GM19438 (cell line): ENCODE measurements at regions not wholly inside any gene's neighbourhood (a gene's known extent, or its start where the extent isn't known, plus 50 kb on each side); places are given as distances from the start of the nearest gene placed in this dataset.
"Not testable (repeated sequence)": the region's sequence is repeated elsewhere in the genome, so short reads cannot be mapped to it uniquely, and the experiment has no call there.

Experiments used
- ATAC-seq: cut with Tn5 transposase; IDR thresholded peaks from one replicate; pipeline ENCODE4 v1.9.1; 2021; ENCODE audit warnings: low read depth; ENCODE audit not compliant: unreplicated experiment

DNA sequence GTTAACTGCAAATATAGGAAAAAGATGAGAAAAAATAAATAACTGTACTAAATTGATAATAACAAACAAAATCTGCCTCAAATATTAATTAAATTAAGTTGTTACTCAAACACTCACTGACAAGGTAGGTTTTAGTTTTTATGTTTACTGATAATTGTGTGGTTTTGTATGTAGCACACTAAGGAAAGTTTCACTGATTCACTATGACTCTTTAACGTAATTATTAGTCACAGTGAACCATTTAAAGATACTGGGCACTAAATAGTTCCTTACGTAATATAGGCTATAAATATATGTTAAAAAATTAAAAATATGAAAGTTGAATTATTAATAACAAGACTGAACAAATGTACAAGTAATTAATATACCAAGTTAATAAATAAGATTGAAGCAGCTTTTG lies 2330.0 kb upstream of the RAG2 start:
- no peak for ATAC-seq

DNA sequence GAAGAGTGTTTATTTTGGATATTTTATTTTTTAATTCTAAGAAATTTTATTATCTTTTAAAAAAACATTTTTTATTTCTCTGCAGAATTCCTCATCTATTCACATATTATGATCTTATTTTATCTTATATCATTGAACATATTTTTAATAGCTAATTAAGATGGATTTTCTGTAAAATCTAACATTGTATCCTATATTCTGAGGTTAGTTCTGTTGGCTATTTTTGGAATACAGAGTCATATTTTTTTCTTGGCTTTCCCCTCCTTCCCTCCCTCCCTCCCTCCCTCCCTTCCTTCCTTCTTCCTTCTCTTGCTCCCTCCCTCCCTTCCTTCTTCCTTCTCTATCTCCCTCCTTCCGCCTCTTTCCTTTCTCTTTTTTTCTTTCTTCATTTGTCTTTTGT lies 2326.6 kb upstream of the RAG2 start:
- no peak for ATAC-seq

DNA sequence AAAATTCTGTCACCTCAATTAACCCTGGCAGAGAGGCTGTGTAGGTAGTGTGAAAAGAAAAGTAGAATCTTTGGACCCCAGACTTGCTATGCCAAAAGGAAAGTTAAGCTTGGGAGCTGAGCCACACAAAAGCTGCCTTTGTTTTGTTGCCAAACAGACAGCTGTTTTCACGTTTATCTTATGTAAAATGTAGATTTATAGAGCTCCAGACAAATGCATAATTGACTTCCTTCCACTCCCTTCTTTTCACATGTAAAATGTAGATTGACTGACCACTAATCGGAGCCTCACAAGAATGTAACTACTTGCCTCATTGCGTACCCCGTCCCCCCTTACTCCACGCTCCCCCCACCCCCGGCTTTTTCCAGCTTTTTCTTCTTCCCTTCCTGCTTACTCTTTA lies 2302.2 kb upstream of the RAG2 start:
- no peak for ATAC-seq

DNA sequence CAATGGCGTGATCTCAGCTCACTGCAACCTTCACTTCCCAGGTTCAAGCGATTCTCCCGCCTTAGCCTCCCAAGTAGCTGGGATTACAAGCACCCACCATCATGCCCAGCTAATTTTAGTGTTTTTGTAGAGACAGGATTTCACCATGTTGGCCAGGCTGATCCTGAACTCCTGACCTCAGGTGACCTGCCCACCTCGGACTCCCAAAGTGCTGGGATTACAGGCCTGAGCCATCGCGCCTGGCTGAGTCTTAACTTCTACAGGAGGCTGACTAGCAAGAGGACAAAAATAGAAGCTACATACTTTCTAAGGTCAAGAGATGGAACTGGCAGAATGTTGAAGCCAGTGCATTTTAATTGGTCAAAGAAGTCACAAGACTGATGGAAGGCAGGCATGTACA lies 2296.2 kb upstream of the RAG2 start:
- ATAC-seq, result not testable (repeated sequence)

DNA sequence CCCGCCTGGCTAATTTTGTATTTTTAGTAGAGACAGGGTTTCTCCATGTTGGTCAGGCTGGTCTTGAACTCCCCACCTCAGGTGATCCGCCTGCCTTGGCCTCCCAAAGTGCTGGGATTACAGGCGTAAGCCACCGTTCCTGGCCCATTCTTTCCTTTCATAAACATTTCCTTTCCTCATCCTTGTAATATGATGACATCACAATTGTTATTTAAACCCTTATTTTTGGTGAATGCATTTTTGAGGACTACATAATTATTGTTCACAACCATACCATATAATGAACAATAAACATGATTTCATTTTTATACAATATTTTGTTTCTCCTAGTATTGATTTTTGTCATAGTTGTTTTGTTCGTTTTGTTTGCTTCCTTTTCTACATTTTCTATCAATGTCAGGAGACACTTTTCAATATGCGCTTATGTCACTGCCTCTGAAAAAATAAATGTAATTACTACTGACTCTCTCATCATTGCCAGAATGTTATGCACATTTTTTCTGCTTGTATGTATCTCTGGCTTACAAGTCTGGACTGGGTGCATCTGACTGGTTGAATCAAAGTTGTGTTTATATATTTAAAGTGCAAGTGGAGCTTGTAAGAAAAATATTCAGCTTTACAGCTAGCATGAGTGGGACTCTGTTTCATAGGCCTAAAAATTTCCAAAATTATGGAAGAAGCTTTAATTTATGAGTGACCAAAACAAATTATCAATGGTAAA lies 2286.3 kb upstream of the RAG2 start:
- no peak for ATAC-seq

DNA sequence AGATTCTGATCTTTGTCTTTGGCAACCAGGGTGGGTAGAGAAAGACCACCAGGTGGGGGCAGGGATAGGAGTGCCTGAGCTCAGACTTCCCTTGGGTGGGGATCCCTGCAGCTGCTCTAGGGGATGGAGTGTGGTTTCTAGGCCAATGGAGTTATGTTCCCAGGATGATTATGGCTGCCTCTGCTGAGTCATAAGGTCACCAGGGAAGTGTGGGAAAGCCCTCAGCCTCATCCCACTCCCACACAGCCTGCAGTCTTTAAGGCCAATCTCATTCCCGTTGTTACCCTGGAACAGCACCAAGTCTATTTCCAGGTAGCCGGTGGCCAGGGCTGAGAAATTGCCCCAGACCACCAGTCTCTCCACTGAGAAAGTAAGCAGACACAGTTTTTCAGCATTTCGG lies 2269.3 kb upstream of the RAG2 start:
- no peak for ATAC-seq

DNA sequence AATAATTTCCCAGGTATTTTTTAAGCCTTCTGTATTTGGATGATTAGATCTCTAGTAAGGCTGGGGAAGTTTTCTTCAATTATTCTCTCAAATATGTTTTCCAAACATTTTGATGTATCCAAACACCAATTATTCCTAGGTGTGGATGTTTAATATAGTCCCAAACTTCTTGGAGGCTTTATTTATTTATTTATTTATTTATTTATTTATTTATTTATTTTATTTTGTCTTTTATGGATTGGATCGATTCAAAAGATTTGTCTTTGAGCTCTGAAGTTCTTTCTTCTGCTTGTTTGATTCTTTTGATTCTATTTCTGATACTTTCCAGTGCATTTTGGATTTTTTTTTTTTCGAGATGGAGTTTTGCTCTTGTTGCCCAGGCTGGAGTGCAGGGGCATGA lies 2267.9 kb upstream of the RAG2 start:
- ATAC-seq, result no peak

DNA sequence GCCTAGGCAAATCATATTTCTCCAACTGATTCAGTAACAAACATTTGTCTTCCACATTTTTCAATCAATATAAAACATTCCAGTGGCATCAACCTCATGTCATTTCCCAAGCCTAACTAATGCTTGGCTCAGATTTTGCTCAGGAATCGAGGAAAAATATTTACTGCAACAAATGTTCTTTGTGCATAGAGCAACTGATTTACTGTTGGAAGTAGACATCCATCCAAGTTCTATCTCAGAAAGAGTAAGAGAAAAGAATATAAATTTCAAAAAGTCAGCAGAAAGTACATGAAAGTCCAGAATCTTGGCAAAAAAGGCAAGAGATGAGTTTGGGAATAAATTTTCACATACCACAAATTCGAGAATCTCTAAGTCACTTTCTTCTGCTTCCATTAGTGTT lies 2245.0 kb upstream of the RAG2 start:
- ATAC-seq, result no peak

DNA sequence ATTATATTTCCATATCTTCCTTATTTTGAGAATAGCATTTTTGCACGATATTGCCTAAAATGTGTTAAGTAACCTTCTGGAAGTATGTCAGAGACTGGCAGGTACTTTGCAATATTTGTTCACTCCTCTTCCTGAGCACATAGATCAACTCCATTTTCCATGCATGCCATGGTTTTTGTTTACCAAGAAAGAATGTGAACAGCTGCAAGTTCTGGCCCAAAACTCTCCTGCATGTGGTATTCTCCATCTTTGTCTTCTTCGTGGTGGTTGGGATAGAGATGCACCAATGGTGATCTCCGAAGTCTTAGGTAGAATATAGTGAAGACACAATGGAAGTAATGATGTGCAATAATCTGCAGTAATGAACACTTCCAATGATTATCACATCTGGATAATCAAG lies 2241.0 kb upstream of the RAG2 start:
- no peak for ATAC-seq

DNA sequence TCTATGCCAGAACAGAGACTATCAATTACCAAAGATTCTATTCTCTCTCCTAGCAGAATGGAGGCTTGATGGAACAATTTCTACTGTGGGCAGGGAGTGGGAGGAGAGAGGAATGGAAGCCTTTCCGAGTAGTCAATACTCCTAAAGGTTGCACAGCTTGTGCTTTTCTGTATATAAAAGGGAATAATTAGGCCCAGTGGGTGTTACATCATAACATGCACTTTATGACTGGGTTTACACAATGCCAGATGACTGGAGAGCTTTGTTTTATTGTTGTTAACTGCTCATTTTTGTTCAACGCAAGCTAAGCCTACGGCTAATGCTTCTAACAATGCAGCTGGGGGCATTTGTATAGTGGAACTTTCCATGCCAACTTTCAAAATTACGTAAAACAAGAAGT lies 2237.9 kb upstream of the RAG2 start:
- ATAC-seq, result no peak

DNA sequence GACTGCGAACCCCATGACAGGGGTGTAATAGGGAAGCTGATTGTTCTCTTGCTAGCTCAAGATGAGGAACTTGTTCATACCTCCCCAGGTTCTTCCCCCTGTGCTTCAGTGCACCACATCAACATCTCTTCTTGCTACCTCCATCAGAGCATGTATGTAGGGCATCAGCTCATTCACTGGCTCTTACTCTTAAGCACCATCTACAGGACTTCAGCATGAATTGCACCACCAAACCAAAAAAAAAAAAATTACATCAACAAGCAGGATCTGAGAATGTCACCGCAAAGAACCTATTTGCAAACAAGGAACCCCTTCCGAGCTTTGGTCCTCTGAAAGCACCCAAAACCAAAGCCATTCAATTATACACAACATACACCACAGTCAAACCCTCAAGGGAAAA lies 2226.5 kb upstream of the RAG2 start:
- ATAC-seq, result no peak

DNA sequence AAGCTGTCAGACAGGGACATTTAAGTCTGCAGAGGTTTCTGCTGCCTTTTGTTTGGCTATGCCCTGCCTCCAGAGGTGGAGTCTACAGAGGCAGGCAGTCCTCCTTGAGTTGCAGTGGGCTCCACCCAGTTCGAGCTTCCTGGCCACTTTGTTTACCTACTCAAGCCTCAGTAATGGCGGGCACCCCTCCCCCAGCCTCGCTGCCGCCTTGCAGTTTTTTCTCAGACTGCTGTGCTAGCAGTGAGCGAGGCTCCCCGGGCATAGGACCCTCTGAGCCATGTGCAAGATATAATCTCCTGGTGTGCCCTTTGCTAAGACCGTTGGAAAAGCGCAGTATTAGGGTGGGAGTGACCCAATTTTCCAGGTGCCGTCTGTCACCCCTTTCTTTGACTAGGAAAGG lies 2223.8 kb upstream of the RAG2 start:
- not testable (repeated sequence) for ATAC-seq

DNA sequence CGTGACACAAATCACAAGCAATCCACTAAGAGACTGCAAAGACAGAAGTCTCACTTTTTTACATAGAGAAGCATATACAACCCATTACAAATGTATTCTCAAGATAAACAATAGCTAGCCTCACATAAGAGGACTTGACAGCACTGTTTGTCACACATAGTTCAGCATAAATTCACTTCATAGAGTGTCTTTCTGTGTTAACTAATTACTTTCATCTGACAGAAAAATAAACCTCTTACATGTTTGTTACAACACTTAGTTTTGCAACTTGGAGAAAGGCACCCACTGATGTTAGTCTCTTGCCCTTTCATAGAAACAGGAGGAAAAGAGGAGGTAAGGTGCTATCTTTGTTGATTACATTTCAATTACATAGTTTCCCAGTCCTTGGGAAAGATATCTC lies 2221.9 kb upstream of the RAG2 start:
- ATAC-seq, result no peak

DNA sequence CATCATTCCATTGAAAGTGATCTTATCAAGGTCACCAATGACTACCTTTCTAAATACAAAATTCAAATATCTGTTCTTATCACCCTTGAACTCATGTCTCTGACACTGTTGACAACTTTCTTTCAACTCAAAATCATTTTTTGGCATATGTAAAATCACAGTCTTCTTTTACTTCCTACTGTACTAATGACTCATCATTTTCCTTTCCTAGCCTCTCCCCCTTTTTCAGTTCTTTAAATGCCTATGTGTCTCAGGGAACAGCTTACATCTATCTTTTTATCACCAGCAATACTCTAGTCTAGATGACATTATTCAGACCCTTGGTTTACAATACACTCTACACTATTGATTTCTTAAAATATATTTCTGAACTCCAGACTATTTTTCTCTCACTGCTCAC lies 2220.7 kb upstream of the RAG2 start:
- no peak for ATAC-seq

DNA sequence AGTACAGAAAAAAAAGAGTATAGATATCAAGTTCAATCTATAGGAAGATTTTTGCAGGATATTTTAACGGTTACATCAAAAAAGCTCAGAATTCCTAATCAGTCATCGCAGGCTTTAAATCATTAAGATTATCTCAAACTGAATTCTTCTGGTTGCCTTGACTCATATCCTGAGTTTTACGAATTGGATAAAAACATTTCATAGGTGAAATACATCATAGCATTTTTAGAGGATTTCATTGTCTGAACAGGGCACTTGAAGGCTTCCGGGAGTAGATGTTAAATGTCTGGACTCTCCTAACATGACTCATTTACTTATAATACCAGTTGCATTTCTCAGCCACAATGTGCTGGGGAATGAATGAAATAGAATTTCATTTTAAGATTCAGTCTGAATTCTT lies 2216.6 kb upstream of the RAG2 start:
- no peak for ATAC-seq

DNA sequence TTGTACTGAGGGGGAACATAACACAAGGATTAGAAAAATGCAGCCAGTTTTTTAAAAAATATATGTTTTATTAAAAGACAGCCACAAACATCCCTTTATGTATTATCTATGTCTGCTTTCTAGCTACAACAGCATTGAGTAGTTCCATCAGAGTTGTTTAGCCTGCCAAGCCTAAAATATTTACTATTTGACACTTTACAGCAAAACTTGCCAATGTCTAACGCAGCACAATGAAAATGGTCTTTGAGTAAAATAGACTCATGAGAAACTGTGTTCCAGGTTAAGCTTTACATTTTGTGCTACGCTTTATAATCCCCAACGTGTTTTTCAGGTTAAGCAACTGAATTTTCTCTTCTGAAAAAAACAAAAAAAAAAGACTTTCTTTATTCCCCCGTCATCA lies 2211.5 kb upstream of the RAG2 start:
- no peak for ATAC-seq

DNA sequence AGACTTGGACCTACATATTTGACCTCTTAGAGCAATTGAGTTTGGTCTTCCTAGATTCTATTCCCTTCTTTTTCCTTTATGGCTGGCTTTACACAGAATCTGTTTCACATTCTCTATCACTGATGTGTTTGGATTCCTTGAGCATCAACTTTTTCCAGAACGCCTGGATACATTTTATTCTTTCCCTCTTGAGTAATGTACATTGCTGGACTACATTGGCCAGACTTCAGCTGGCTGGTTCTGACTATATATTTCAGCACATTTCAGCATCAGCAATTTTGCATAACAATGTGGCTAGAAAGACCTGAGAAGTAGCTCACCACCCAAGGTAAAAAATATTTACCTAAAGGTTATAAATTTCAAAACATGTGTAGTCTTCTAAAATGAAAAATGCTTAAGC lies 2198.2 kb upstream of the RAG2 start:
- no peak for ATAC-seq

DNA sequence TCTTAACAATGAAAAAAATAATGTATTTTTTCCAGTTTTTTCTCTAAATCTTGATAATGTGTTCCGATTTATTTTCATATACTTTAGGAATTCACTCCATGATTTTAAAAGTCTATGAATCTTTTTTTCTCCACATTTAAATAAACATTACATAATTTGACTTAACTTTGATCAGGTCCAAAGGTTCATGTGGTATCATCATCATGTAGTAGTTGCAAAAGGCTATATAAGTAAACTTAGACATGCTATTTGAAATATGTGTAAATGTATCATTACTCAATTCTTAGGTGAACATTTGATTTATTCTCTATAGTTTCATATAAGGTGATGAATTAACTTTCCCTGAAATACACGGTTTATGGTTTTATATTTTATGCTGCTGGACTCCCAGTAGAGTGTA lies 2197.0 kb upstream of the RAG2 start:
- no peak for ATAC-seq

DNA sequence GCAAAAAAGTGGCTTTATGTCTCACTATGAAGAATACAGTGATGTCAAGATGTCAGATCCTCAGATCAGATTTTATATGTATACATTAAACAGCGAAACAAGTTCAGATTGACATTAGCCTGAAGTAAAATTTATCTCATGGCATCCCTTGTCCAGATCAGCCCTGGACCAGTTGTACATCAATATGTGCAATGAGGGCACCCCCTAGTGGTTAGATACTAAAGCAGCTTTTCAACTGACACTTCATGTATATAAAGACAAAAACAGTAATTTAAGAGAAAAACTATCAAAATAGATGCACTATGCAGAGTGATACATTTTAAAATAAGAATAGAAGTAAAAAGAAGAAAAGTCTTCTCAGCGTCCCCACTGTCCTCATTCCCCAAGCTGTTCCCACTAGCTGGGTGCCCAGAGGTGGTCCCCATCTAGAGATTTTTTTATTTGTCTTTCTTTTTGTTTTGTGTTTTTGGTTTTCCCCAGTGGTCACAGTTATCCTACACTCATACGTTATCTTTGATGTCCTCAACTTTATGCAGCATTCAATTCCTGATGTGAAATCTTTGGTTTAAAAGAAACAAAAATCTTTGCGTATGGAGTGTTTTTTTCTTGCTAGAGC lies 2193.4 kb upstream of the RAG2 start:
- peak; percentile 64 for ATAC-seq

DNA sequence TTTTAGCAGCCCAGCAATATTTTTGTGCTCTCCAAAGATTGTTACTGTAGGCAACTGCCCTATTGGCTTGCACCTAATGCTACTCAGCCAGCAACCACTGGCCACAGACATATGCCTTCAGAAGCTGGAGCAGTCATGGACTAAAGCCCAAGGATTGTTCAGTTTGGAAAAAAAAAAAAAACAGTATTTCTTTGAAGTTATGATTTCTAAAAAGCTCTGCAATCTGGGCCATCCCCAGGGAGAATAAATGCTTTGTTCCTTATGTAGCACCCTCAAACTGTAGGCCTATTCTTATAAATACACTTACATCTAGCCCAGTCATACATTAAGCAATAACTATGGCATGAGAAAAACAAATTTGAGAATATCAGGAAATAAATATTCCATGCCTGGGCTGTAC lies 2190.5 kb upstream of the RAG2 start:
- ATAC-seq, result no peak

DNA sequence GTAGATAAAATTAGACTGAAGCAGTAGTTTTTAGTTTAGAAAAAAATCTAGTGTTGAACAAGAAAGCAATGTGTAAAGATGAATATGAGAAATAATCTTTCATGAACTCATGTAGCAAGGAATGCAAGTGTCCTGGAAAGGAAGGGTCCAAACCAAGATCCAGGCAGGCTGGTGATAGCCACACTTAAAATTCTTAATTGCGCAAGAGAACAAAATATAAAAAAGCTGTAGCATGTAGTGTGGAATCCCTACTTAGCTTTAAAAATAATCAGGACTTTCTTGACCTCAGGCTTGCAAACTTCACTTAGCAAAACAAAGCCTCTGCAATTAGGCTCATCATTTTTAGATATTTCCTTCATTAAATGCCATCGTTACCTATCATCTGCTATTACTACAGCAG lies 2186.1 kb upstream of the RAG2 start:
- no peak for ATAC-seq

DNA sequence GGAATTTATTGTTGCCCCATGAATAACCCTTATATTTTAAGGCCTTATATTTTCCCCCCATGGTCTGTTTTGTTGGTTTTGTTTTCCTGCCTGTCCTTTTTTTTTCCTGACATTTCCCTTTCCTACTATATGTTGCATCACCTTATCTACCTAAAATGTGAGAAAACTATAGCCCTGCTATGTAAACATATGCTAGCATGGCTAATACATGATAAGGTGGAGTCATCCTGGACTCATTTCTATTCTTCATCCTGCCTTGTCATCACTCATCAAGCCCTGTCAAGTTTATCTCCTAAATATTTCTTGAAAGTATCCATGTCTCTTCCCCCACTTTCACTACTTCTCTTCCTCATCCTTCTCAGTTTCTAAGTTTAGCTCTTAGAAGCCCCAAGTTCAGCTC lies 2168.8 kb upstream of the RAG2 start:
- no peak for ATAC-seq

DNA sequence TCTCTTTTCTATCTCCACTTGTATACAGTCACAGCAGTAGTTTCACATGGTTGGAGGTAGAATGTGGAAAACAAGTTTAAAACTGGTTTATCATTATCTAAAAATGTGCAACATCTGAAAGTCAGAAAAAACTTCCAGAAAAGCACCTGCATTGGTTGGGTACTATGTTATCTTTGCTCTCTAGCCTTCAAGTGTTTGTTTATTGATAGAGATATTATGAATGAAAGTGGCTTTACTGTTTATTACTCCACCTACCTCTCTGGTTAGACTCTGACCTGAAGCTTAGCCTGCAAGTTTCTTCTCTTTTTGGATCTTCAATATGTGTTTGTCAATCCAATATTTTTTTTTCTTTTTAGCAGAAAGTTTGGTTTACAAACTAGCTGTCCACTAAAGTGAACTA lies 2161.4 kb upstream of the RAG2 start:
- no peak for ATAC-seq
